ENCODE measurements at regions not wholly inside any gene's neighbourhood (a gene's known extent, or its start where the extent isn't known, plus 50 kb on each side); places are given as distances from the start of the nearest gene placed in this dataset.
A peak's percentile ranks its signal among the peaks of the same experiment; 100 is the strongest.

DNA sequence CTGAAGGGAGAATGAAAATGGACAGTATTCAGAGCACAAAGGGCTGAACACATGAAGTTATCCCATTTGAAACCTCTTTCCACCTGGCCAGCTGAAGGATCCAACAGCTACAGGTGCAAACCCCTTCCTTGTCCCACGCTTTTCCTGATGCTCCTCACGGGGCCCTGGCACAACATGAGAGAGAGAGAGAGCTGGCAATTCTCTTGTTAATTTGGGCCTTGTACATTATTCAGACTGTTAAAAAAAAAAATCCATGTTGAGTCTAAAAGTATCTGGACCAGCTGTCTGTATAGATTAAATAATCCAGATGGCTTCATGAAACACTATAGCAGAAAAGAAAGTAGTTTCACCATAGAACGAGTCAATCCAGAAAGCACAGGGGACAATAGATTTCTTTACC, 74.1 kb downstream of the HMHB1 start:
- H3K9ac ChIP-seq (ENCODE audit: insufficient read length): no peak overlapping the region
- H3K9me3 ChIP-seq (ENCODE audit: low read depth, low read length): no peaks in the 10 kb centered on the region
- TF ChIP-seq POLR2AphosphoS5 (IDR thresholded peaks at IDR 0.05; ENCODE audit: borderline replicate concordance, low read depth, low read length): no peak
- TF ChIP-seq FOXP2 (optimal IDR thresholded peaks at IDR 0.05; ENCODE audit: control extremely low read depth, extremely low read length, insufficient read depth): no peak
- no peak for TF ChIP-seq EZH2 (IDR thresholded peaks at IDR 0.05)
- no peak overlapping the region for H3K4me3 ChIP-seq
- no peaks in the 10 kb centered on the region for H3K36me3 ChIP-seq (ENCODE audit: insufficient read depth, low read length)
- no peak overlapping the region for H3K27ac ChIP-seq
- DNase-seq (ENCODE audit: low read depth, low spot score): no peak

GRCh38 chr5:143886651-143887638, 75.0 kb downstream of the HMHB1 start:
- Histone ChIP-seq H3K9ac (ENCODE audit: insufficient read length) (no peak overlapping the region), H3K27ac (no peak overlapping the region; the same call in 1 of the 2 replicates), H3K36me3 (ENCODE audit: insufficient read depth, low read length) (no peaks in the 10 kb centered on the region), H3K4me3 (peak overlapping the region; percentile 22; the same call in 1 of the 2 replicates), H3K9me3 (ENCODE audit: low read depth, low read length) (no peaks in the 10 kb centered on the region)
- TF ChIP-seq FOXP2 (optimal IDR thresholded peaks at IDR 0.05; ENCODE audit: control extremely low read depth, extremely low read length, insufficient read depth) (no peak), POLR2AphosphoS5 (IDR thresholded peaks at IDR 0.05; ENCODE audit: borderline replicate concordance, low read depth, low read length) (no peak), EZH2 (IDR thresholded peaks at IDR 0.05) (no peak)
- DNase-seq (ENCODE audit: low read depth, low spot score): peak; percentile 12

DNA sequence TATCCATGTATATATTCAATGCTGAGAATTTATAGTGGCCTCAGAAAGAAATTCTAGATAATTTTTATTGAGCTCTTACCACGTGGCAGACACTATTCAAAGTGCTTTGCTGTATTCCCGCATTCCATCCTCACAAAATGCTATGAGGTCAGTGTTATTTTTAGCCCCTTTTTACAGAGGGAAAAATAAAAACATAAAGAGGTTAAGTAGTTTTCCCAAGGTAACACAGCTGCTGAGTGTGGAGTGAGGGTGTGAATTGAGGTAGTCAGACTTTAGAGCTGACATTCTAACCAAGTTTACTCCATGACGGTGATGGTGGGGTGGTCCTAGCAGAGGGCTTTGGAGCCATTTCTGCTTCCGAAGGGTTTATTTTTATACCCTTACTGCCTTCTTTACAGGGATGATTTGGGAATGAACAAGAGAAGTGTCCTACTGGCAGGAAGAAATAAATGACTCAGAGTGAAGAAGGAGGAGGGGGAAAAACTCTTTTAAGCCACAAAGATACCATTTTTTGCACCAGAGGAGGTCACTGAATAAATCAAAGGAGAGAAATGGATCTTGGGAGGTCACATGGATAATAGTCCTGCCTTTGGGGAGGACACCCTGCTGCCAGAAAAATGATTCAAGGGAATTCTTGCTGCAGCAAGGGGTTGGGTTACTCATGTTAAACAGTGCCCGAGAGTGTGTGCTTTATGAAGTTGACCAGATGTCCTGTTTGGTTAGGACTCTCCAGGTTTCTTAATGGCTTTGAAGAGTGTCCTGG, 76.1 kb downstream of the HMHB1 start:
- Histone ChIP-seq H3K27ac (no peak overlapping the region), H3K36me3 (ENCODE audit: insufficient read depth, low read length) (no peaks in the 10 kb centered on the region), H3K9ac (ENCODE audit: insufficient read length) (no peak overlapping the region), H3K4me3 (no peak overlapping the region), H3K9me3 (ENCODE audit: low read depth, low read length) (no peaks in the 10 kb centered on the region)
- no peak for DNase-seq (ENCODE audit: low read depth, low spot score)
- TF ChIP-seq POLR2AphosphoS5 (IDR thresholded peaks at IDR 0.05; ENCODE audit: borderline replicate concordance, low read depth, low read length) (no peak), EZH2 (IDR thresholded peaks at IDR 0.05) (no peak), FOXP2 (optimal IDR thresholded peaks at IDR 0.05; ENCODE audit: control extremely low read depth, extremely low read length, insufficient read depth) (no peak)

DNA sequence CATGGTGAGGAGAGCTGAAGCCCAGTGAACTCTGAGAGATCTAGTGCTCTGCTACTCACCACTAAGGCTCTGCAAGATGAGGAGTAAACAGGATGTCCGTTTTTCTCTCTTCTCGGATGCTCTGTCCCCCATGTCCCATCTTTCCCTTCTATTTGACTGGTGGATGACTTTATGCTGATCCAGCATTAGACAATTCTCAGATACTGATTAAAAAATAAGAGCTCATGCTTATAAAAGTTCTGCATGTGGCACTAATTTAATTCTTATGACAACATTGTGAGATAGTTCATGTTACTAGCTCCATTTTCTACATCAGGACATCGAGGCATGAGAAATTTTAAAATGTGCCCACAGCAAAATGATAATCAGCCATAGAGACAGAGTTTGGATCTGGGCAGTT, 77.0 kb downstream of the HMHB1 start:
- Histone ChIP-seq H3K27ac (no peak overlapping the region), H3K9ac (ENCODE audit: insufficient read length) (no peak overlapping the region), H3K4me3 (no peak overlapping the region), H3K36me3 (ENCODE audit: insufficient read depth, low read length) (no peaks in the 10 kb centered on the region), H3K9me3 (ENCODE audit: low read depth, low read length) (no peaks in the 10 kb centered on the region)
- TF ChIP-seq FOXP2 (optimal IDR thresholded peaks at IDR 0.05; ENCODE audit: control extremely low read depth, extremely low read length, insufficient read depth) (no peak), POLR2AphosphoS5 (IDR thresholded peaks at IDR 0.05; ENCODE audit: borderline replicate concordance, low read depth, low read length) (no peak), EZH2 (IDR thresholded peaks at IDR 0.05) (no peak)
- DNase-seq (ENCODE audit: low read depth, low spot score): no peak

DNA sequence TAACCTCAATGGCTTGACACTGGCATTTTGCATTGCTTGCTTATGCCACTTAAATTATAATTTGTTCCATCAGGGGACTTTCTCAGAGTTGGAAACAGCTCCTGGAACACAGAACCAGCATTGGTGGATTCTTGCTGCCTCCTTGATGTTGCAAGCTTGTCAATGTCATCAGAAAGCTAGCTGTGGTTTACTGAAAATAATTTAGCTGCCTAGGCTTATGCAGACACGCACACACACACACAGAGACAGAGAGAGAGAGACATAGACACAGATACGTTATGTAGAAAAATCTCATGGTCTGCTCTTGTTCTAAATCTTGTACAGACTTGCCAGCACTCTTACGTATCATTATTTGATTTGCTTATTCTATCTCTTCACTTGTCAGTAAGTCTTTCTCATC, 78.0 kb downstream of the HMHB1 start:
- no peak for DNase-seq (ENCODE audit: low read depth, low spot score)
- TF ChIP-seq EZH2 (IDR thresholded peaks at IDR 0.05) (no peak), POLR2AphosphoS5 (IDR thresholded peaks at IDR 0.05; ENCODE audit: borderline replicate concordance, low read depth, low read length) (no peak), FOXP2 (optimal IDR thresholded peaks at IDR 0.05; ENCODE audit: control extremely low read depth, extremely low read length, insufficient read depth) (no peak)
- H3K9me3 ChIP-seq (ENCODE audit: low read depth, low read length): no peaks in the 10 kb centered on the region
- no peak overlapping the region for H3K9ac ChIP-seq (ENCODE audit: insufficient read length)
- H3K4me3 ChIP-seq: no peak overlapping the region
- H3K36me3 ChIP-seq (ENCODE audit: insufficient read depth, low read length): no peaks in the 10 kb centered on the region
- no peak overlapping the region for H3K27ac ChIP-seq

GRCh38 chr5:143890487-143890886, 78.5 kb downstream of the HMHB1 start:
- Histone ChIP-seq H3K36me3 (ENCODE audit: insufficient read depth, low read length) (no peaks in the 10 kb centered on the region), H3K4me3 (no peak overlapping the region), H3K9me3 (ENCODE audit: low read depth, low read length) (no peaks in the 10 kb centered on the region), H3K9ac (ENCODE audit: insufficient read length) (no peak overlapping the region), H3K27ac (no peak overlapping the region)
- no peak for TF ChIP-seq FOXP2 (optimal IDR thresholded peaks at IDR 0.05; ENCODE audit: control extremely low read depth, extremely low read length, insufficient read depth)
- no peak for TF ChIP-seq POLR2AphosphoS5 (IDR thresholded peaks at IDR 0.05; ENCODE audit: borderline replicate concordance, low read depth, low read length)
- no peak for TF ChIP-seq EZH2 (IDR thresholded peaks at IDR 0.05)
- DNase-seq (ENCODE audit: low read depth, low spot score): no peak

DNA sequence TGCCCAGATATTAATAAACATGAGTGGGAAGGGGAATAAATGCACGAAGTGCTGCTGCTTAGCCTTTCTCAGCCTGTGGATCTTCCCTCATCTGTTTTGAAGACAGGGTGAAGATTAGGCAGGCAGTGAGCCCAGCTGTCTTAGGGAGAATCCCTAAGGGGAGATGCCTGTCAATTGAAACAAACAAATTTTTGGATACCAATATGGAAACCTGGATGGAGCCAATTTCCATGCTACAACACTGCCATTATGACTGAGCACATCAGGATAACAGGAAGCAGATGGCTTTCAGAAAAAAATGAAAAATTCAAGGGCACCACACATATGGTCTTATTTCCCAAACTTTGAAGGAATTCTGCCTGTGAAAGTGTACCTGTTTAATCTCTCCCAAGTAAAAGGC, 80.3 kb downstream of the HMHB1 start:
- Histone ChIP-seq H3K27ac (no peak overlapping the region), H3K4me3 (no peak overlapping the region), H3K36me3 (ENCODE audit: insufficient read depth, low read length) (no peaks in the 10 kb centered on the region), H3K9ac (ENCODE audit: insufficient read length) (no peak overlapping the region), H3K9me3 (ENCODE audit: low read depth, low read length) (no peaks in the 10 kb centered on the region)
- TF ChIP-seq POLR2AphosphoS5 (IDR thresholded peaks at IDR 0.05; ENCODE audit: borderline replicate concordance, low read depth, low read length) (no peak), FOXP2 (optimal IDR thresholded peaks at IDR 0.05; ENCODE audit: control extremely low read depth, extremely low read length, insufficient read depth) (no peak), EZH2 (IDR thresholded peaks at IDR 0.05) (no peak)
- DNase-seq (ENCODE audit: low read depth, low spot score): no peak

DNA sequence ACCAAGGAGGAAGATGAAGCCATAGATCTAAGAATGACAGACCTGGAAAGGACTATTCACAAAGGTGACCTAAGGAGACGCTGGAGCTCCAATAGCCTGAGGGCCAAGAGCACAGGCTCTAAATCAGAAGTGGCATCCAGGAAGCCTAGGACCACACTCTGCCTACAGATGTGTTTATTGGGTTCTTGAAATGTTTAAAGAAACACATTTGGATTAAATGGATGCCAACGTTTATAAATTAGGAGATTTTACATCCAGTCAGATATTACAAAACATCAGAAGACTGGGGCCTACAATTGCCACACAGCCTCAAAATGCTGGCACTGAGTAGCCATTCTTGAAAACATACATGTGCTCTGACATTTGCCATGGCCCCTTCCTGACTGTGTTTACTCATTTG, 80.9 kb downstream of the HMHB1 start:
- no peak for DNase-seq (ENCODE audit: low read depth, low spot score)
- TF ChIP-seq EZH2 (IDR thresholded peaks at IDR 0.05): no peak
- no peak for TF ChIP-seq POLR2AphosphoS5 (IDR thresholded peaks at IDR 0.05; ENCODE audit: borderline replicate concordance, low read depth, low read length)
- TF ChIP-seq FOXP2 (optimal IDR thresholded peaks at IDR 0.05; ENCODE audit: control extremely low read depth, extremely low read length, insufficient read depth): no peak
- H3K9ac ChIP-seq (ENCODE audit: insufficient read length): no peak overlapping the region
- no peak overlapping the region for H3K27ac ChIP-seq
- no peaks in the 10 kb centered on the region for H3K9me3 ChIP-seq (ENCODE audit: low read depth, low read length)
- no peak overlapping the region for H3K4me3 ChIP-seq
- H3K36me3 ChIP-seq (ENCODE audit: insufficient read depth, low read length): no peaks in the 10 kb centered on the region
